Immature natural killer cell (primary cell): ENCODE measurements at regions not wholly inside any gene's neighbourhood (a gene's known extent, or its start where the extent isn't known, plus 50 kb on each side); places are given as distances from the start of the nearest gene placed in this dataset.

Source experiments
- DNase-seq, 3 donors: peaks; one replicate each; pipeline ENCODE4 v3.0.0; 2022; ENCODE audit warnings: mixed read lengths in 1 of 3
- H3K27ac Mint-ChIP-seq, 6 donors: one replicate each; pipeline ENCODE4 v1.8.0; 2020; ENCODE audit warnings: mixed read lengths in 6 of 6, mild to moderate bottlenecking in 5 of 6, inconsistent platforms in 4 of 6, moderate library complexity in 3 of 6
- H3K27me3 Mint-ChIP-seq, 3 donors: one replicate each; pipeline ENCODE4 v1.8.0; 2020 to 2021; ENCODE audit warnings: low read depth in 3 of 3, mild to moderate bottlenecking in 3 of 3, mixed read lengths in 3 of 3, moderate library complexity in 3 of 3, inconsistent platforms in 1 of 3
- H3K36me3 Mint-ChIP-seq, 3 donors: one replicate each; pipeline ENCODE4 v1.8.0; 2020; ENCODE audit warnings: mixed read lengths in 3 of 3, inconsistent platforms in 2 of 3, mild to moderate bottlenecking in 2 of 3
- H3K4me1 Mint-ChIP-seq, 2 donors: one replicate each; pipeline ENCODE4 v1.8.0; 2020; ENCODE audit warnings: inconsistent platforms in 2 of 2, mild to moderate bottlenecking in 2 of 2, mixed read lengths in 2 of 2, moderate library complexity in 1 of 2
- H3K4me3 Mint-ChIP-seq, 5 donors: one replicate each; pipeline ENCODE4 v1.8.0; 2020; ENCODE audit warnings: mild to moderate bottlenecking in 5 of 5, mixed read lengths in 5 of 5, inconsistent platforms in 3 of 5, moderate library complexity in 3 of 5
- H3K9me3 Mint-ChIP-seq, 6 donors: one replicate each; pipeline ENCODE4 v1.8.0; 2020; ENCODE audit warnings: mild to moderate bottlenecking in 6 of 6, mixed read lengths in 6 of 6, inconsistent platforms in 4 of 6, moderate library complexity in 3 of 6

DNA sequence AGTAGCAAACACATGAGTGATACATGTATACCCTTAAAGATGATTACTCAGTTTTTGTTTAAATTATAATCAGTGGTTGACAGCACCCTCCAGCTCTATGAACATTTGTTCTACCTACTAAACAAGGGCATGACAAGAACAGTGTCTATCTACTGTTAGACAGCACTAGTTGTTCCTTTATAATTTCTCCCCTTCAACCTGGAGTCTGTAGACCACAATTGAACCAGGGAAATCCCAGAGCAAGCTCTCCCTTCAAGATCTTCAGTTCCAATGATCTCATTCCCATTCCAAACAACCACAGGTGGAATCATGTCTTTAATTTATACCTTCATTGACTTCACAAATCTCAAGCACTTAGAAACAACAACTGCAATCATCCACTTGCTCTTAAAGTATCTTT, 216.1 kb downstream of the HHIPL2 start:
- no peak for DNase-seq

DNA sequence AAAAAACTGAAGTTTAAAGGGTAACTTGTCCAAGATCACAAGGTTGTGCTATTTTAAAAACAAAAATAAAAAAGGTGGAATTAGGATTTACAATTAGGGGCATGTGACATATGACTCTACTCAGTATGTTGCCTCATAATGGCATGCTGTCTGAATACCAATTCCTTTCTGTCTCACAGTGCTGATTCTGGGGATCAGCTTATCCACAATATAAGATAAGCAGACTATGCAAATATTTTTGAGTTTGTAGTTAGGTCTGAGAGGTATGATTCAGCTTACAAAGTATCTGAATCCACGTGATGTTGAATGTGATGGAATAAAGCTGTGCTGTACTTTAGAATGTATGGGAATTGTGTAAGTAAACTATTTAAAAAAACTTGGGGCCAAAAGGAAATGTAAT, 216.6 kb downstream of the HHIPL2 start:
- no peak overlapping the region for H3K4me3 Mint-ChIP-seq
- H3K36me3 Mint-ChIP-seq = no peaks in the 10 kb centered on the region
- peaks cover 0 to 2% (median 0%) of the 10 kb centered on the region in 3 donors for H3K27me3 Mint-ChIP-seq
- no peak for DNase-seq
- H3K9me3 Mint-ChIP-seq = peaks cover 0 to 2% (median 0%) of the 10 kb centered on the region in 6 donors
- no peaks in the 10 kb centered on the region for H3K4me1 Mint-ChIP-seq
- no peak overlapping the region for H3K27ac Mint-ChIP-seq

More for the DNA sequence above, 216.1 kb downstream of the HHIPL2 start:
- peaks cover 0 to 2% (median 0%) of the 10 kb centered on the region in 6 donors for H3K9me3 Mint-ChIP-seq
- H3K27me3 Mint-ChIP-seq = peaks cover 0 to 2% (median 0%) of the 10 kb centered on the region in 3 donors
- H3K4me3 Mint-ChIP-seq = no peak overlapping the region
- H3K36me3 Mint-ChIP-seq = no peaks in the 10 kb centered on the region
- no peak overlapping the region for H3K27ac Mint-ChIP-seq
- no peaks in the 10 kb centered on the region for H3K4me1 Mint-ChIP-seq

DNA sequence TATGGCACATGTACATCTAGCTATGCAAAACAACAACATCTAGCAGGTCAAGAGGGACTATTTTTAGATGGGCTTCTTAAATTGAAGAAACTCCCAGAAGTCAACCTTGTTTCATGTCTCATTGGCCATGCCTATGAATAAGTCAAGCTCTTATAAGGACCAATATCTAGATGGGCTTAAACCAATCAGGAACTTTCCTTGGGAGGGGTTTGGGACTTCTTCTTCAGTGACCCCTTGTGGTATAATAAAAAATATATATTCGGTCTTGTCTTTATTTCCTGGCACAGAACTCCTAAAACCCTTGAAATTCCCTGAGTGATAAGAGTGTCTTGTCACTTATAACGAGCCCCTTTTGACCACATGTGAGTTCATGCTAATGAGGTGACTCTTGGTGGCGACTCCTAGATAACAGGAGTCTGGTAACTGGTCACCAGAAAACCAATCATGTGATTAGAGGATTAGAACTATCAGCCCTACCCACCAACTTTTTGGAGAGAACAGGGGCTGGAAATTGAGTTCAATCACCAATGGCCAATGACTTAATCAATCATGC, 218.3 kb downstream of the HHIPL2 start:
- no peak for DNase-seq
- peaks cover 0 to 2% (median 0%) of the 10 kb centered on the region in 3 donors for H3K27me3 Mint-ChIP-seq
- H3K27ac Mint-ChIP-seq = no peak overlapping the region
- H3K4me3 Mint-ChIP-seq = no peak overlapping the region
- no peaks in the 10 kb centered on the region for H3K36me3 Mint-ChIP-seq
- peaks cover 0 to 2% (median 0%) of the 10 kb centered on the region in 6 donors for H3K9me3 Mint-ChIP-seq
- H3K4me1 Mint-ChIP-seq = no peaks in the 10 kb centered on the region

DNA sequence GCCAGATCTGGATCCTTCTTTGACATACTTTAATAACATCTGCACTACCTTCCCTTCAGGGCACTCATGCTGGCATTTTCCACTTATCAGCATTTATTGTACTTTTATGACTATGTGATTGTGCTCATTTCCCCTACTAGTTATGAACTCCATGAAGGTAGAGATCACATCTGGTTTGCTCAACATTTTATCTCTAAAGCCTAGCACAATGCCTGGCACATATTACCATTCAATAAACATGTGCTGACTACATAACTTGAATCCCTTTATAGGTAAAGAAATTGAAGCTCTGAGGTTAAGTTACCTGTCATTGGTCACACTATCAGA, 221.2 kb downstream of the HHIPL2 start:
- Mint-ChIP-seq H3K9me3 (peaks cover 0 to 6% (median 0%) of the 10 kb centered on the region in 6 donors), H3K27ac (no peak overlapping the region), H3K4me3 (no peak overlapping the region), H3K4me1 (no peaks in the 10 kb centered on the region), H3K27me3 (peaks cover 0 to 2% (median 0%) of the 10 kb centered on the region in 3 donors), H3K36me3 (no peaks in the 10 kb centered on the region)
- no peak for DNase-seq

DNA sequence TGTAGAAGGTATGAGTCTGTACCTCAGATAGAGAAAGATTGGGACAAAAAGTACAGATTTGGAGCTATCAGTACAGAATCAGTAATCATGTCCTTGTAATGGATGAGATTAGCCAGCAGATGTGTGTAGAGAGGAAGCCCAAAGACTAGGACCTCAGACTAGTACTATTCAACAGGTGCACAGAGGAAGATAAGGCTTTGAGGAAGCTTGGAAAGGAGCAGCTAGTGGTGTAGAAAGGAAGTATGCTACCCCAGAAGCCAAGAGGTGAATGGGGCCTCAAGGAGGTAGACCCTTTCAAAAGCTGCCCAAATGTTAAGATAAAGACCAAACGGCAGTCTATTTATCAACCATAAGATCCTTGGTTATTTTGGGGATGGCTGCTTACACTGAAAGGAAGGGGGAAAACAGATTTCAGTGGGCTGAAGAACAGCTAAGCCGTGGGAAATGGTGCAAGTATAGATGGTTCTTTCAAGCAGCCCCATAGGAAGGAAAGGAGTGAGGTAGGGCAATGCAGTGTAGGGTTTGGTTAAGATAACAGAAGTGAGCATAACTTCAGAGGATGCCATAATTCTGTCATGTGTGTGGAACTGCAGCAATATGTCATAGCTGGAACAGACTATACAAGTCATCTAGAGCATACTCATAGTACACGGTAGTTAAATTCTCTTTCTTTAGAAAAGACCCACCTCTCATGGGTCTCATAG, 221.7 kb downstream of the HHIPL2 start:
- Mint-ChIP-seq H3K27me3 (peaks cover 0 to 4% (median 0%) of the 10 kb centered on the region in 3 donors), H3K27ac (no peak overlapping the region), H3K9me3 (peaks cover 0 to 6% (median 0%) of the 10 kb centered on the region in 6 donors), H3K36me3 (no peaks in the 10 kb centered on the region), H3K4me1 (no peaks in the 10 kb centered on the region), H3K4me3 (no peak overlapping the region)
- DNase-seq = no peak

DNA sequence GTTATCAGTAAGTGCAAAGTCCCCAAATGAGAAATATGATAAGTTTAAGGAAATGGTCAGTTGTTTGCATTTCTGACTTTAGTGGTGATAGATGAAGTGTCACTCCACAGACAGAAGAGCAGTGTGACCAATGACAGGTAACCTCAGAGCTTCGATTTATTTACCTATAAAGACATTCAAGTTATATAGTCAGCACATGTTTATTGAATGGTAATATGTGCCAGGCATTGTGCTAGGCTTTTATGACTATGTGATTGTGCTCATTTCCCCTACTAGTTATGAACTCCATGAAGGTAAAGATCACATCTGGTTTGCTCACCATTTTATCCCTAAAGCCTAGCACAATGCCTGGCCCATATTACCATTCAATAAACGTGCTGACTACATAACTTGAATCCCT, 222.4 kb downstream of the HHIPL2 start:
- no peaks in the 10 kb centered on the region for H3K4me1 Mint-ChIP-seq
- no peak for DNase-seq
- no peak overlapping the region for H3K4me3 Mint-ChIP-seq
- peaks cover 0 to 4% (median 0%) of the 10 kb centered on the region in 3 donors for H3K27me3 Mint-ChIP-seq
- H3K36me3 Mint-ChIP-seq = no peaks in the 10 kb centered on the region
- H3K27ac Mint-ChIP-seq = no peak overlapping the region
- peaks cover 0 to 6% (median 0%) of the 10 kb centered on the region in 6 donors for H3K9me3 Mint-ChIP-seq

DNA sequence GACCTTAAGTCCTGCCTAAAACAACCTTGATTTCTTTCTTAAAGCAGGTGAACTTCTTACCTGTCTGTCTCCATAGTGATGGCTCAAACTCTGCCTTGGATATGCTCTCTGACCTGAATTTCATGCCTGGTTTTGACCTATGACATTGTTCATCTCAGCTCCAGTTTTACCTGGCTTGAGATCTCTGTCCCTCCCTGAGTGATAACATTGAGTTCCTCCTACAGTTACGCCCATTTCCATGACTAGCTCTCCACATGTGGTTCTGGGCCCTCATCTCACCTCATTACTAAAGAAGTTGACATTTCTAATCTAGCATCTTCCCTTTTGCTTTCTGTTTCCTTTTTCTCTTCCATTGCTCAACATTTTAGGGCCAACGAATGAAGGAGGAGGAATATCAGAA, 233.1 kb downstream of the HHIPL2 start:
- peaks cover 0 to 2% (median 0%) of the 10 kb centered on the region in 6 donors for H3K9me3 Mint-ChIP-seq
- peaks cover 0 to 2% (median 2%) of the 10 kb centered on the region in 3 donors for H3K27me3 Mint-ChIP-seq
- DNase-seq = no peak
- H3K27ac Mint-ChIP-seq = no peak overlapping the region
- H3K4me3 Mint-ChIP-seq = no peak overlapping the region
- no peaks in the 10 kb centered on the region for H3K36me3 Mint-ChIP-seq
- H3K4me1 Mint-ChIP-seq = no peaks in the 10 kb centered on the region

DNA sequence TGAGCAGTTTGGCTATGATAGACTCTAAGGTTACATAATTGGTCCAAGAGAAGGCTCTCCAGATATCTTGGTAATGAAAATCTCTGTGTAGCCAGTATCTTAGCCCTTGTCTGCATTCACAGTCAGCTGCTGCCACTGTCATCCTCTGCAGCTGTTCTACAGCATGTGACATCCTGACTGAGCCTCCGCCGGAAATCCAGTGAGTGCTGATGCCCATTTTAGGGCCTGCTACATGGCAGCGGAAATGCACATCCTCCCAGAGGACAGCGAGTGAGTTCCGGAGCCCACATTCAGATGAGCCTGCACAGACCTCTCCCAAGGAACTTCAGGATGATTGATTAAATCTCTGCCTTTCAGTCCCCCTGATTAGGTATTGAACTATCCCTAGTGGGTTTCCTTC, 237.1 kb downstream of the HHIPL2 start:
- Mint-ChIP-seq H3K4me1 (no peaks in the 10 kb centered on the region), H3K4me3 (no peak overlapping the region), H3K9me3 (no peaks in the 10 kb centered on the region), H3K27me3 (peaks cover 0 to 4% (median 0%) of the 10 kb centered on the region in 3 donors), H3K27ac (no peak overlapping the region), H3K36me3 (no peaks in the 10 kb centered on the region)
- no peak for DNase-seq

DNA sequence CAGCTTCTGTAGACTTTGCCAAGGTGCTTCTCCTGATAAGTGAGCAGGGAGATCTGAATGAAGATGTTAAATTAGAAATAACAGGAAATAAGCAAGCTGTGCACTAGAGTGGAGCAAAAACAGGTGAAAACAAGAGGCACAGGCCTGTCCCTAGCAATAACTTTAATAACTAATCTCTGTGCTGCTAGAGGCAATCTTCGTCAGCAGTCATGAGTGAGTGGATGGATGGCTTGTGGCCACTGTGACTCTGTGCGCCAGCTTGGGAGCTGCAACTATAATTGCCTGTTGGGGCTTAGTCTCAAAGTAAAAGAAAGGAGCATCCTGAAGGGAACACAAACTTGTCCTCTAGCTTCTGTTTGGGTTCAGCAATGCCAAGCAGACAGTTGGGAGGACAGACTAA, 240.3 kb downstream of the HHIPL2 start:
- Mint-ChIP-seq H3K27ac (no peak overlapping the region), H3K36me3 (no peaks in the 10 kb centered on the region), H3K27me3 (peaks cover 0 to 10% (median 0%) of the 10 kb centered on the region in 3 donors), H3K4me3 (no peak overlapping the region), H3K4me1 (no peaks in the 10 kb centered on the region), H3K9me3 (no peaks in the 10 kb centered on the region)
- DNase-seq = no peak

DNA sequence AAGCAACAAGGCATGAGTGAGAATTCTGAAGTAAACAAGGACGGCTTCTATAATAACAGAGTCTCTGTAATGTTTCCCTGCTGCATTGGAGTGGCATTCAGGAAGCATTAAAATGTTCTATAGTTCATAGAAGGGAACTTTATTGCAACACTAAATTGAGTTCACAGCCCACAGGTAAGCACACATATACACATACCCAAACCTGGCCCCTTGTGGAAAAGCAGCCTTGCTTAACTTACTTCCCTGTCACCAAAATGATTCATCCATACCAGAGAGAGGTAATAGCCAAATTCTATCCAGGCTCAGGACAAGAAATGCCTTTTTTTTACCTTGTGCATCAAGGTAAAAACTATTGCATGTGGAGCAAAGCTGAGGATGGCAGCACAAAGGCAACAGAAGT, 241.4 kb downstream of the HHIPL2 start:
- Mint-ChIP-seq H3K9me3 (no peaks in the 10 kb centered on the region), H3K4me3 (no peak overlapping the region), H3K36me3 (no peaks in the 10 kb centered on the region), H3K4me1 (no peaks in the 10 kb centered on the region), H3K27me3 (peaks cover 0 to 12% (median 0%) of the 10 kb centered on the region in 3 donors), H3K27ac (no peak overlapping the region)
- DNase-seq = no peak

DNA sequence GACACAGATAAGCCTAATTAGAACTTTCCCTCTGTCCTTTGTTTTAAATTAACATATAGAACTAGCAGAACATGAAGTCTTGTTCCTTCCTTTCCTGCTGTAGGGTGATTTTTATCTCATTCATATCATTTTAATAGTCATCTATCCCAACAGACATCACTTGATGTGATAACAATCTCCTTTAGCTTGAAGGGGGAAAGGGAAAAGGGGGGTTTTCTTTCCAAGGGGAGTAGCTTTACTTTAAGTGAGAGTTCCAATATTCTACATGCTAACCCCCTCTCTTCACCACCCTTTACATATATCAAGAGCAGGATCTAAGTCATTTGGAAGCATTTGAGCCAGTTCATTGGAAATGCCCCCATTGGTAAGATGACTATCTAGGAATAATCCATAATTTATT, 241.9 kb downstream of the HHIPL2 start:
- Mint-ChIP-seq H3K27me3 (peaks cover 0 to 12% (median 0%) of the 10 kb centered on the region in 3 donors), H3K27ac (no peak overlapping the region), H3K36me3 (no peaks in the 10 kb centered on the region), H3K4me3 (no peak overlapping the region), H3K9me3 (no peaks in the 10 kb centered on the region), H3K4me1 (no peaks in the 10 kb centered on the region)
- no peak for DNase-seq

DNA sequence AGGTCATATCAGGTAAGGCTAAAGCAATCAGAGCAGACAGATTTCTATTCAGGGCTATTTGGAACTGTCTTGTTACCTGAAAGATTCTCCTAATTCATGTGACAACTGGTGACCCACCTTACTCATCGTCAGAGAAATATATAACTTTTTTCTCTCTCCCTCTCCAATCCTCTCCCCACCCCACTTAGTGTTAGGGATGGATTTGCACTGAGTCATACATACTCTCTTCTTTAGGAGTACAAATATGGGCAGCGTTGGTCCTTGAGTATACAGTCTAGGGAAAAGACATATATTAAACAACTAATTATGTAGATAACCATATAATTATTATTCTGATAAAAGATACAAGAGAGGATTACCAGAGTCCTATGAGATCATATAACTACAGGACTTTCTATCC, 246.3 kb downstream of the HHIPL2 start:
- Mint-ChIP-seq H3K27ac (no peak overlapping the region), H3K4me1 (no peaks in the 10 kb centered on the region), H3K27me3 (peaks cover 2 to 10% (median 2%) of the 10 kb centered on the region in 3 donors), H3K36me3 (no peaks in the 10 kb centered on the region), H3K4me3 (no peak overlapping the region), H3K9me3 (peaks cover 0 to 6% (median 3%) of the 10 kb centered on the region in 6 donors)
- no peak for DNase-seq

DNA sequence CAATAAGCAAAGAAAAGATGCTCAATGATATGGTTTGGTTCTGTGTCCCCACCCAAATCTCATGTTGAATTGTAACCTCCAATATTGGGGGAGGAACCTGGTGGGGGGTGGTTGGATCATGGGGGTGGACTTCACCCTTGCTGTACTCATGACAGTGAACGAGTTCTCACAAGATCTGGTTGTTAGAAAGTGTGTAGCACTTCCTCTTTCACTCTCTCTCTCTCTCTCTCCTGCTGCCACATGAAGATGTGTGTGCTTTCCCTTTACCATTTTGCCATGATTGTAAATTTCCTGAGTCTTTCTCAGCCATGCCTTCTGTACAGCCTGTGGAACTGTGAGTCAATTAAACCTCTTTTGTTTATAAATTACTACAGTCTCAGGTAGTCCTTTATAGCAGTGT, 248.4 kb downstream of the HHIPL2 start:
- no peak overlapping the region for H3K27ac Mint-ChIP-seq
- peaks cover 0 to 14% (median 9%) of the 10 kb centered on the region in 6 donors for H3K9me3 Mint-ChIP-seq
- H3K4me1 Mint-ChIP-seq = no peaks in the 10 kb centered on the region
- H3K4me3 Mint-ChIP-seq = no peak overlapping the region
- no peaks in the 10 kb centered on the region for H3K36me3 Mint-ChIP-seq
- peaks cover 2 to 4% (median 3%) of the 10 kb centered on the region in 3 donors for H3K27me3 Mint-ChIP-seq
- DNase-seq = no peak

DNA sequence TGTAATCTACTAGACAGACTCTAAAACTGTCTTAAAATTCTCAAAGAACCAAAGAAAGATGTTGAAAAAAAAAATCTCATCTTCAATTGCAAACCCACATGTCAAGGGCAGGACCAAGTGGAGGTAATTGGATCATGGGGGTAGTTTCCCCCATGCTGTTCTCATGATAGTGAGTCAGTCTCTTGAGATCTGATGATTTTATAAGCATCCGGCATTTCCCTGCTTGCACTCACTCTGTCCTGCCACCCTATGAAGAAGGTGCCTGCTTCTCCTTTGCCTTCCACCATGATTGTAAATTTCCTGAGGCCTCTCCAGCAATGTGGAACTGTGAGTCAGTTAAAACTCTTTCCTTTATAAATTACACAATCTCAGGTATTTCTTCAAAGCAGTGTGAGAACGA, 257.0 kb downstream of the HHIPL2 start:
- Mint-ChIP-seq H3K27me3 (peaks cover 0 to 4% (median 2%) of the 10 kb centered on the region in 3 donors), H3K4me1 (no peaks in the 10 kb centered on the region), H3K4me3 (no peak overlapping the region), H3K9me3 (peaks cover 0 to 11% (median 6%) of the 10 kb centered on the region in 6 donors), H3K27ac (no peak overlapping the region), H3K36me3 (no peaks in the 10 kb centered on the region)
- no peak for DNase-seq

DNA sequence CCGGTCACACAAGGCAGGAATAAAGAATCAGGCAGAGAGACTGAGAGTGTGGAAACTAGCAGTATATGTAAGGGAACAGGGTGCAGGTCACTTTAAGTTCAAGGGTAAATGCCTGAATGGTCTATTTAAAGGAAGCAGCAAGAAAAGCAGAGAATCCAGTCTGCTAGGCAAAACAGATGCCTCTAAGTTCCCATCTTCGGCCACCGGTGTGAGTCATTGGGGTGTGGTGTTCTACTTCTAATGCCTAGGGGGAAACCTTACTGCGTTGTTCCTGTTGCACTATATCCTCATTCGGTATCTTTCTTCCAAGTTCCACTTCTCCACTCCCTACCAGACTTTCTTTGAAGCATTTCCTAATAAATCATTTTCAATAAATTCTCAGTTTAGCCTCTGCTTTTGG, 259.9 kb downstream of the HHIPL2 start:
- Mint-ChIP-seq H3K36me3 (no peaks in the 10 kb centered on the region), H3K27ac (no peak overlapping the region), H3K4me1 (no peaks in the 10 kb centered on the region), H3K4me3 (no peak overlapping the region), H3K9me3 (peaks cover 0 to 6% (median 0%) of the 10 kb centered on the region in 6 donors), H3K27me3 (peaks cover 2 to 6% (median 3%) of the 10 kb centered on the region in 3 donors)
- no peak for DNase-seq
